ENCODE measurements at regions not wholly inside any gene's neighbourhood (a gene's known extent, or its start where the extent isn't known, plus 50 kb on each side); places are given as distances from the start of the nearest gene placed in this dataset.

- ATAC-seq (ENCODE audit: insufficient number of reproducible peaks, low FRiP score, low read depth) (no peak), DNase-seq (ENCODE audit: low spot score) (no peak)
- H3K27me3 ChIP-seq (replicated peaks; ENCODE audit: insufficient read depth), result no peaks in the 10 kb centered on the region
- H3K9me3 ChIP-seq, result no peaks in the 10 kb centered on the region
- H3K36me3 ChIP-seq, result no peaks in the 10 kb centered on the region
- no peak overlapping the region for H3K27ac ChIP-seq
- no peak for TF ChIP-seq CTCF (IDR thresholded peaks at IDR 0.05)
- H3K4me1 ChIP-seq (ENCODE audit: control insufficient read depth in 1 of 2, low read depth in 2 of 2), result no peaks in the 10 kb centered on the region
- H3K4me3 ChIP-seq, result no peak overlapping the region
Observed at GRCh38 chr22:48337957-48338792, 1489.5 kb downstream of the BRD1 start.

- no peak for ATAC-seq (ENCODE audit: insufficient number of reproducible peaks, low FRiP score, low read depth)
- no peak for DNase-seq (ENCODE audit: low spot score)
- no peak for TF ChIP-seq CTCF (IDR thresholded peaks at IDR 0.05)
- H3K36me3 ChIP-seq, result no peaks in the 10 kb centered on the region
- no peaks in the 10 kb centered on the region for H3K27me3 ChIP-seq (replicated peaks; ENCODE audit: insufficient read depth)
- H3K4me1 ChIP-seq (ENCODE audit: control insufficient read depth in 1 of 2, low read depth in 2 of 2), result no peaks in the 10 kb centered on the region
- no peak overlapping the region for H3K27ac ChIP-seq
- no peaks in the 10 kb centered on the region for H3K9me3 ChIP-seq
- no peak overlapping the region for H3K4me3 ChIP-seq
Observed at GRCh38 chr22:48336339-48337060, 1491.2 kb downstream of the BRD1 start.

GRCh38 chr22:48335442-48336139 is 1492.1 kb downstream of the BRD1 start:
- TF ChIP-seq CTCF (IDR thresholded peaks at IDR 0.05), result no peak
- DNase-seq (ENCODE audit: low spot score), result no peak
- H3K27me3 ChIP-seq (replicated peaks; ENCODE audit: insufficient read depth), result no peaks in the 10 kb centered on the region

GRCh38 chr22:48334971-48335370 is 1492.7 kb downstream of the BRD1 start:
- DNase-seq (ENCODE audit: low spot score) (no peak), ATAC-seq (ENCODE audit: insufficient number of reproducible peaks, low FRiP score, low read depth) (no peak)
- Histone ChIP-seq H3K27me3 (replicated peaks; ENCODE audit: insufficient read depth) (no peaks in the 10 kb centered on the region), H3K27ac (no peak overlapping the region), H3K9me3 (no peaks in the 10 kb centered on the region), H3K4me1 (ENCODE audit: control insufficient read depth in 1 of 2, low read depth in 2 of 2) (no peaks in the 10 kb centered on the region), H3K36me3 (no peaks in the 10 kb centered on the region), H3K4me3 (no peak overlapping the region)
- TF ChIP-seq CTCF (IDR thresholded peaks at IDR 0.05), result no peak

More at GRCh38 chr22:48335442-48336139, 1492.1 kb downstream of the BRD1 start:
- H3K9me3 ChIP-seq, result no peaks in the 10 kb centered on the region
- no peak overlapping the region for H3K27ac ChIP-seq
- no peaks in the 10 kb centered on the region for H3K36me3 ChIP-seq
- ATAC-seq (ENCODE audit: insufficient number of reproducible peaks, low FRiP score, low read depth), result no peak
- no peaks in the 10 kb centered on the region for H3K4me1 ChIP-seq (ENCODE audit: control insufficient read depth in 1 of 2, low read depth in 2 of 2)
- no peak overlapping the region for H3K4me3 ChIP-seq
